GM12864 (cell line): ENCODE measurements at regions not wholly inside any gene's neighbourhood (a gene's known extent, or its start where the extent isn't known, plus 50 kb on each side); places are given as distances from the start of the nearest gene placed in this dataset.
"Not testable (repeated sequence)": the region's sequence is repeated elsewhere in the genome, so short reads cannot be mapped to it uniquely, and the experiment has no call there.

ENCODE experiments used
- DNase-seq: peaks from one replicate; pipeline ENCODE4 v3.0.0-alpha.2; 2011; ENCODE audit warnings: low read depth
- H3K4me3 ChIP-seq: 2 replicates; pipeline ENCODE4 v1.5.1; 2011; ENCODE audit warnings: mild to moderate bottlenecking, low read depth, low read length, control low read depth
- TF ChIP-seq, protein P1 (sequence below): IDR thresholded peaks from 2 replicates; pipeline ENCODE4 v1.5.1; 2011; ENCODE audit warnings: low read depth, mild to moderate bottlenecking, moderate library complexity, low read length, control low read depth, inconsistent platforms; ENCODE audit errors: missing control alignments

DNA sequence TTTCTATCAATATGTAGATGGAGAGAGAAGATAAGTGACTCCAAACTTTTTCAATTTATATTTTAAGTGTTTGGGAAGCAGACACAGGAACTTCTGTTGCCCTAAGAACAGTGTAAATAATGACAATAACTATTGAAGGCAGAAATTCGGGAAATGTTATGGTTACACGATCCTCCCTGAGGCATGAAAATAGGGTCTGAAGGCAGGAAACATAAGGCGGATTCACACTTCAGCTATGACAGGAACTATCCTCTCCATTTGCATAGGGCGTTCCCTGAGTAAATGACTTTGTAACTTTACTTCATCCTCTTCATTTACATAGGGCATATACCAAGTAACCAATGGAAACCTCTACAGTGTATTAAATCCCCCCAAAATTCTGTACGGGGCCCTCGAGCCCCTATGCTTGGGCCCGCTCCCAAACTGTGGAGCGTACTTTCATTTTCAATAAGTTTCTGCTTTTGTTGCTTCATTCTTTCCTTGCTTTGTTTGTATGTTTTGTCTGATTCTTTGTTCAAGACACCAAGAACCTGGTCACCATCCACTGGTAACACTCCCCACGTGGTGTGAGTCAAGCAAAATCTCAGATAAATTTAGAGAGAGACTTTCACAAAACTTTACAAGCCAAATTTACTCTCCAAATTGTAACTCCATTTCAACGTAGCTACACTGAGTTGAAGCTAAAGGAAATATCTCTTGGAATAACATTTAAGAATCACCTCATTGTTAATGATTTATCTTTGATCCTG, 2504.3 kb downstream of the ARAP2 start:
- no peak for DNase-seq
- no peak overlapping the region for H3K4me3 ChIP-seq
- TF ChIP-seq, protein P1, sequence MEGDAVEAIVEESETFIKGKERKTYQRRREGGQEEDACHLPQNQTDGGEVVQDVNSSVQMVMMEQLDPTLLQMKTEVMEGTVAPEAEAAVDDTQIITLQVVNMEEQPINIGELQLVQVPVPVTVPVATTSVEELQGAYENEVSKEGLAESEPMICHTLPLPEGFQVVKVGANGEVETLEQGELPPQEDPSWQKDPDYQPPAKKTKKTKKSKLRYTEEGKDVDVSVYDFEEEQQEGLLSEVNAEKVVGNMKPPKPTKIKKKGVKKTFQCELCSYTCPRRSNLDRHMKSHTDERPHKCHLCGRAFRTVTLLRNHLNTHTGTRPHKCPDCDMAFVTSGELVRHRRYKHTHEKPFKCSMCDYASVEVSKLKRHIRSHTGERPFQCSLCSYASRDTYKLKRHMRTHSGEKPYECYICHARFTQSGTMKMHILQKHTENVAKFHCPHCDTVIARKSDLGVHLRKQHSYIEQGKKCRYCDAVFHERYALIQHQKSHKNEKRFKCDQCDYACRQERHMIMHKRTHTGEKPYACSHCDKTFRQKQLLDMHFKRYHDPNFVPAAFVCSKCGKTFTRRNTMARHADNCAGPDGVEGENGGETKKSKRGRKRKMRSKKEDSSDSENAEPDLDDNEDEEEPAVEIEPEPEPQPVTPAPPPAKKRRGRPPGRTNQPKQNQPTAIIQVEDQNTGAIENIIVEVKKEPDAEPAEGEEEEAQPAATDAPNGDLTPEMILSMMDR, result no peak

DNA sequence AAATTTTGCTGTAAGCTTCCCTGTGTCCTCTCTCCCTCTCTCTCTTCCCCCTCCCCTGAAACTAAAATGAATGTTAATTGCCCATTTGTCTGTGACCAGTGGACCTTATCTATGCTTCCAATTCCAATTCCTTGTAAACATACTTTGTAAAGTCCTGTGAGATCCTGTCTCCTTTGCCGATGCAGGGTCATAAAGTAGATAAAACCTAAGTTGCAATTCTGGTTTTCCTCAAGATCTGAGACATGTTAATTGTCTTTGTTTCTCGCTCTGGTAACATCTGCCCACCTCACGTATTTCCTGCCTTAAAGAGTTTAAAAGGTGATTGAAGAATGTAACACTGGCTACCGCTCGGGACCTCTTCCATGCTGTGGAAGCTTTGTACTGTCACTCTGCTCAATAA, 2503.4 kb downstream of the ARAP2 start:
- not testable (repeated sequence) for DNase-seq

DNA sequence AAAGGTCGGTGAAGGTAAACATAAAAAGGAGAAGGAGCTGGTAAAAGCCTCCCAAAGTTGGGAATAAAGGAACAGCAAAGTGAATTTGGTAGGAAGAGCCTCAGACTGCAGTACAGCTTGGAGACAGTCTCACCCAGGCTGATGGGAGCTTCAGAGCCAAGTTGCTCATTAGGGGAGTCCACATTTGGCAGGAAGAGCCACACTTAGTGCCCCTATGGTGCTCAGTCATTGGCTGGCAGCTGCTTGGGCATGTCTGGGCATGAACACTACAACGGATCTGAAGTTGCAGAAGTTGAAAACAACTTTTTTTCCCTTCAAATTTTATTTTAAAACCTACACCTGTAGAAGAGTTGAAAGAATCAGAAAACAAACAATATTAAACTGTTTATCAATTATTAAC, 2497.3 kb downstream of the ARAP2 start:
- no peak for DNase-seq
- H3K4me3 ChIP-seq, result no peak overlapping the region
- TF ChIP-seq, protein P1, result no peak

More for the DNA sequence above, 2503.4 kb downstream of the ARAP2 start:
- not testable (repeated sequence) for H3K4me3 ChIP-seq

DNA sequence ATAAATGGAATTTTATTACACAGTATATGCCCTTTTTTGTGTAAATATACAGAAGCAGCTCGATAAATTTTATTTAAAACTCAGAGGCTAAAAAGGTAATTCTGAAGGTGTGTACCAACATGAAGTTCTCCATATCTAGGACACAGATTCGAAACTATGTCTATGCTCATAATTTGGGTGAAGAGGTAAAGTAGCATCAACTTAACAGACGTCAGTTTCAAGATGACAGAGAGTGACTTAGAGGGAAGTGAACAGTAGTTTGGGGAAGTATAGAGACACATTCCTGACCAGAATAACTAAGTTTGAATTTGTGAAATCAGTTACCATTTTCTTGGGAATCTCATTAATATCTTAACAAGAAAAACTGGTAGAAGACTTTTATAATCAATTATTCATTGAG, 2493.3 kb downstream of the ARAP2 start:
- no peak for DNase-seq
- no peak overlapping the region for H3K4me3 ChIP-seq
- TF ChIP-seq, protein P1, result no peak

DNA sequence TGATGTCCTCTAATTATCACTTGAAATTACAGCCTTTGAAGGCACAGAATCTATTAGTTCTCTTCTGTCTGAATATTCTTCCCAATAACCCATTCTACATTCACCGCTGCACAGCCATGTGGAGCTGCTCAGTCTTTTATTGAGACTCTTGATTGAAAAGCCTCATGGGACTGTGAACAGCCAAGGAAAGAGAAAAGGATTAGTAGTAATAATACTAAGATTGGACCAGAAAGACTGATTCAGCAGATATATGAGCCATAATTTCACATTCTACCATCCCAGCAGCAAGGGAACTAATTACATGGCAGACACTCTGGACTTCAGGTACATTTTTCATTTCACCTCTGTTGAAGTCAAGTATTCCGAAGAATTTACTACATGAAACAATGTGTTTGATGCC, 2471.7 kb downstream of the ARAP2 start:
- TF ChIP-seq, protein P1, result no peak

DNA sequence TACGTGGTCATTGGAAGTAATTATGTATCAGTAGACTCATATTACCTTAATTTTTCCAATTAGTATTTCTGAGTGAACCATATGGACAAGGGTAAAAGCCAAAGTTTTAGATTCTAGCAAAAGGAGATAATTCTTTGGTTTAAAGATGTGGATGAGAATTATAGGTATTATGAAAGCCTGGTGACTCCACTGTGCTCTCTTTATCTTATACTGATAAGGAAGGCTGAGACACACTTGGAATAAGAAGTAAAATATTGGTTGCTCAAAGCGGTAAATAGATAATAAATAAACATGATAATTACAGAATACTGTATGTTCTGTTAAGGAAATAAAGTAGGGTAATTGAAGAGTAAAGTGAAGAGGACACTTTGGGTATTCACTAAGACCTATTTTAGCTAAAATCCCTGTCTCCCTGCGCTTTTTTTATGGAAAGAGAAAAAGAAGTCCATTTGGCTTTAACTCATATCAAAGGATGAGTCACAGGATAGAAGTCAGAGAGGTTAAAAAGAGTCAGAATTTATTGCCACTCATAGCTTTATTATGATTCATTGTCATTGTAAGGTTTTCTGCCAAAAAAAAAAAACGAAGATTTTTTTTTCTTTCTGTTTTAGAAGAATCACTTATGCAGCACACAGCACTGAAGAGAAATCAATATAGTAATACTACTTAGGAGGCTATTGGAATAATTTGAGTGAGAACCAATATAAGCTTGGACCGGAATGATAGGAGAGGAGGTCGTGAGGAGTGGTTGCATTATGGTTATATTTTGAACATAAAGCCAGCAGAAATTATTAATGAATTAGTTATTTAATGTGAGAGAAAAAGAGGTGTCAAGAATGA, 2463.1 kb downstream of the ARAP2 start:
- DNase-seq, result no peak
- no peak overlapping the region for H3K4me3 ChIP-seq
- TF ChIP-seq, protein P1, result no peak

More for the DNA sequence above, 2471.7 kb downstream of the ARAP2 start:
- no peak overlapping the region for H3K4me3 ChIP-seq
- no peak for DNase-seq

DNA sequence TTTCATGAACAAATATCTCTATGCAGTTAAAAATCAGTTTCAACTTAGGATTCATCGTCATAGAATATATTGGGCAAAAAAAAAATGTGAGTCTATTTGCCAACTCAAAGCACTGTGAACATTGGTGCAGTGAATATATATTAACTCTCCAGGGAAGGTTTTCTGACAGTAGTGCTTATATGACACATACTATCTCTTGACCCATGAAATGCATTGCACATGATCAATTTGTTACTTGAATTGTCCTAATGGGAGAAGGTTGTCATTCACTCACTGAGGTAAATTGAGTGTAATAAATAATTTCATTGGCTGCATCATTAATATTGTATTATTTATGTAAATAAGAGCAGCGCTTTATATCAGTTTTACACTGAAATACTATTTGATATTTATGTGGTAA, 2458.5 kb downstream of the ARAP2 start:
- DNase-seq, result no peak
- no peak overlapping the region for H3K4me3 ChIP-seq
- TF ChIP-seq, protein P1, result no peak
